Liver (tissue), 3 donors: ENCODE measurements at regions not wholly inside any gene's neighbourhood (a gene's known extent, or its start where the extent isn't known, plus 50 kb on each side); places are given as distances from the start of the nearest gene placed in this dataset.

Experiments
- ATF3 ChIP-seq: IDR thresholded peaks from 2 replicates; pipeline ENCODE4 v1.6.1; 2016; ENCODE audit warnings: antibody characterized with exemption
- CTCF ChIP-seq: fragments of 150-350 bp; IDR thresholded peaks from 2 replicates; pipeline ENCODE4 v1.5.1; 2017; ENCODE audit warnings: improper control_type of control experiment, low read depth, low read length; ENCODE audit not compliant: missing input control
- EGR1 ChIP-seq, 2 donors: IDR thresholded peaks; 2 replicates each; pipeline ENCODE4 v1.6.1; 2016 to 2018; ENCODE audit warnings: antibody characterized with exemption in 2 of 2, low read depth in 2 of 2
- JUND ChIP-seq, 2 donors: IDR thresholded peaks; 2 replicates each; pipeline ENCODE4 v1.6.1; 2016; ENCODE audit warnings: antibody characterized with exemption in 2 of 2
- MAX ChIP-seq: IDR thresholded peaks from 2 replicates; pipeline ENCODE4 v1.6.1; 2016; ENCODE audit warnings: antibody characterized with exemption
- RAD21 ChIP-seq, 2 donors: IDR thresholded peaks; 2 replicates each; pipeline ENCODE4 v1.6.1; 2016; ENCODE audit warnings: antibody characterized with exemption in 2 of 2, mild to moderate bottlenecking in 2 of 2
- SP1 ChIP-seq: IDR thresholded peaks from 2 replicates; pipeline ENCODE4 v1.6.1; 2018; ENCODE audit warnings: antibody characterized with exemption, mild to moderate bottlenecking
- TAF1 ChIP-seq: conservative IDR thresholded peaks from 2 replicates; pipeline ENCODE4 v1.6.1; 2016; ENCODE audit warnings: antibody characterized with exemption, mild to moderate bottlenecking
- YY1 ChIP-seq: IDR thresholded peaks from 2 replicates; pipeline ENCODE4 v1.6.1; 2016; ENCODE audit warnings: antibody characterized with exemption, mild to moderate bottlenecking
- ZBTB33 ChIP-seq: IDR thresholded peaks from 2 replicates; pipeline ENCODE4 v1.6.1; 2016; ENCODE audit warnings: antibody characterized with exemption
- donor health status: healthy.
- donor health status: healthy.

- TF ChIP-seq RAD21 (IDR thresholded peaks at IDR 0.05): no peak
- no peak for TF ChIP-seq CTCF
- no peak for TF ChIP-seq MAX
- no peak for TF ChIP-seq EGR1 (IDR thresholded peaks at IDR 0.05; ENCODE audit: low read depth in 2 of 2)
- TF ChIP-seq SP1: no peak
- no peak for TF ChIP-seq ATF3
- no peak for TF ChIP-seq YY1
- no peak for TF ChIP-seq TAF1
- TF ChIP-seq JUND (IDR thresholded peaks at IDR 0.05): no peak
- TF ChIP-seq ZBTB33: no peak
Measured at GRCh38 chr10:64007157-64007556, 486.0 kb downstream of the REEP3 start.
